ENCODE measurements at regions not wholly inside any gene's neighbourhood (a gene's known extent, or its start where the extent isn't known, plus 50 kb on each side); places are given as distances from the start of the nearest gene placed in this dataset.

DNA sequence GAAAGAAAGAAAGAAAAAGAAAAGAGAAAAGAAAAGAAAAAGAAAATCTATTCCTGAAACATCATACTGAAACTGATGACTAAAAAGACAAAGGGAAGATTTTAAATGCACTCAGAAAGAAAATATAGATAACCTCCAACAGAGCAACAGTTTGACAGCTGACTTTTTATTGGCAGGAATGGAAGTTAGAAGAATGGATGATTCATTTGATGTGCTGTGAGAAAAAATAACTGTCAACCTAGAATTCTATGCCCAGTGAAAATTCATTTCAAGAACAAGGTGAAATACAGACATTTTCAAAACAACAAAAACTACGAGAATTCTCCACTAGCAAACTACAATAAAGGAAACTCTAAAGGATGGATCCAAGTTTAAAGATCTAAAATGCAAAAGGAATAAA, 50.5 kb upstream of the HSPA12A start:
- DNase-seq (ENCODE audit: low read depth) = no peak

DNA sequence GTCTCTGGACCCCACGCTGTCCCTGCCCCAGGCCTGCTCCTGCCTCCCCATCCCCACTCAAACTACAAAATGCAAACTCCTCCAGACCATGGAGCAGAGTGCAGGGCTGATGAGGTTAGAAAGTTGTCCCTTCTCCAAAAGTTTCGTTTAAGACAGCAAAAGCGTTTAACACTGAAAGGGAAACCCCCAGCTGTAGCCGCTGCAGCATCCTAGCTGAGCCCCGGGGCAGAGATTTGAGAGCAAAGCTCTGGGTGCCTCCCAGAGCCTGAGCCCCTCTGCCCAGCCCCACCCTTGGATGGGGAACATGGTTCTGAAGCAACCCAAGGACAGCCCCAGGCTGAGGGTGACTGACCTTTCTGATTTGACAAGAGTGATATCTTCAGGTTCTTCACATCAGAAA, 52.8 kb upstream of the ENO4 start:
- no peak for DNase-seq (ENCODE audit: low read depth)

DNA sequence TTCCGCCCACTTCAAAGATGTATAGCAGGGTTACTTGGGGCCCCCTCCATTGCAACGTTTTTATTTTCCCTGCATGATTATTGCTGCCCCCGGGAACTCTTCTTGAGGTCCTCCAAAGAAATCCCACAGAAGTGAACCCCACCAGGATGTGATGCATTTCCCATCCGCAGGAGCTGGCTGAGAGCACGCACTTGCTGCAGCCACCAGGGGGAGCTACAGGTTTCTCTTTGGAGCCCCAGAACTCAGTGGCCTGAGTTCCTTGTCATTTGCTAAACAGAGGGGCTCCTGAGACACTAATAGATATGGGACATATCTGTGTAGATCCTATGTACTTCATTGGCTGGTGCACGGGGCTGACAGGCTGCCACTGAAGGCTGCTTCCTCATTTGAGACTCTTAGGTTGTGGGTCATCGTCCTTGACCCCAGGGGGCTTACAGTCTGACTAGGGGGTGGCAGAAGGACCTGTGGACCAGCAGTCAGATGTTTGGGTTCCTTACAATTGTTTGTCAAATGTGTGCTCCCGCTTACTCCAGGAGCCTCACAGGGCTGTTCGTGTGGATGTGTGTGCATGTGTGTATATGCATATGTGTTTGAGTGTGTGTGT, 52.3 kb upstream of the ENO4 start:
- DNase-seq (ENCODE audit: low read depth) = peak; percentile 55

DNA sequence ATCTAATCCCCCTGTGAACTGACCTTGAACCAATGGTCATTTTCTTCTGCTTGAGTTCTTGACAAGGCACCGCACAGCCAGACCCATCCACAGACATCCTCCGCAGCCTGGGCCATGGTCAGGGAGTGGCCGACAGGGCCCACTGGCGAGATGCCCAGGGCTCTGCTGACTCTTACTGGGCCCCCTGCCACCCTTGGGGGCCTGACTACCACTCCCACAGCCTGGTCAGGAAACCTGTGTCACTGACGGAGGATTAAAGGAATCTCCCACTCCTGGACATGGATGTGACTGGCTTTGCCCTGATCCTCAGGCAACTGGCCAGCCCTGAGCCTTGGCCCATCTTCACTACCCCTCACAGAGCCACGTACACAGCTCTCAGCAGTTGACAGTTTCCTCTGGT, 50.4 kb upstream of the ENO4 start:
- DNase-seq (ENCODE audit: low read depth) = no peak

All from stimulated activated CD8-positive, alpha-beta memory T cell treated with anti-CD3 and anti-CD28 coated beads, Interleukin-15, amount 100 ng/mL, for 24 hours (primary cell).